Left lung (tissue), 4 donors: ENCODE measurements at regions not wholly inside any gene's neighbourhood (a gene's known extent, or its start where the extent isn't known, plus 50 kb on each side); places are given as distances from the start of the nearest gene placed in this dataset.

Source experiments
- ATAC-seq: fragments of 200-7000 bp; cut with Tn5 transposase; one replicate; pipeline ENCODE4 v1.9.1; 2020; ENCODE audit warnings: moderate library complexity
- DNase-seq, 4 donors: peaks; one replicate each; pipeline ENCODE4 v3.0.0-alpha.2; 2013 to 2020
- H3K27ac ChIP-seq, 2 donors: fragments of 200-600 bp; sonication (generic) in 1 of 2; one replicate each; pipeline versions ENCODE4 v1.5.0 to v1.8.0; 2020 to 2021
- H3K27me3 ChIP-seq, 2 donors: fragments of 200-600 bp; sonication (generic) in 1 of 2; one replicate each; pipeline versions ENCODE4 v1.5.0 to v1.8.0; 2020 to 2021
- H3K36me3 ChIP-seq, 2 donors: fragments of 200-600 bp; sonication (generic) in 1 of 2; one replicate each; pipeline versions ENCODE4 v1.5.0 to v1.8.0; 2020 to 2021
- H3K4me1 ChIP-seq, 2 donors: fragments of 200-600 bp; one replicate each; pipeline ENCODE4 v1.8.0; 2021
- H3K4me3 ChIP-seq, 2 donors: fragments of 200-600 bp; sonication (generic) in 1 of 2; one replicate each; pipeline versions ENCODE4 v1.5.0 to v1.8.0; 2020 to 2021; ENCODE audit warnings: mild to moderate bottlenecking in 1 of 2
- H3K9me3 ChIP-seq, 2 donors: fragments of 200-600 bp; sonication (generic) in 1 of 2; one replicate each; pipeline versions ENCODE4 v1.5.0 to v1.8.0; 2020 to 2021
- CTCF ChIP-seq, 2 donors: fragments of 200-600 bp; sonication (generic) in 1 of 2; IDR thresholded peaks; one replicate each; pipeline versions ENCODE4 v1.5.0 to v1.8.0; 2021; ENCODE audit warnings: antibody characterized with exemption in 2 of 2
- intact Hi-C, 2 donors: fragments of 100-400 bp; cut with DNase I; formaldehyde crosslinking; loops; one replicate each; pipeline versions ENCODE4 v1.11.2 to v1.14.2; 2022
- donor health status: DM: no; HTN: yes; CAD: no.
- donor health status: DM: no; HTN: no; CAD: no.

GRCh38 chr13:58889474-58889873, 1257.9 kb downstream of the PCDH17 start:
- Histone ChIP-seq H3K36me3 (no peaks in the 10 kb centered on the region), H3K27ac (no peak overlapping the region), H3K4me1 (no peaks in the 10 kb centered on the region), H3K9me3 (no peaks in the 10 kb centered on the region), H3K27me3 (no peaks in the 10 kb centered on the region), H3K4me3 (no peak overlapping the region)
- ATAC-seq (no peak), DNase-seq (no peak)
- TF ChIP-seq CTCF (IDR thresholded peaks at IDR 0.05) = no peak
- intact Hi-C loops = no loop called here

DNA sequence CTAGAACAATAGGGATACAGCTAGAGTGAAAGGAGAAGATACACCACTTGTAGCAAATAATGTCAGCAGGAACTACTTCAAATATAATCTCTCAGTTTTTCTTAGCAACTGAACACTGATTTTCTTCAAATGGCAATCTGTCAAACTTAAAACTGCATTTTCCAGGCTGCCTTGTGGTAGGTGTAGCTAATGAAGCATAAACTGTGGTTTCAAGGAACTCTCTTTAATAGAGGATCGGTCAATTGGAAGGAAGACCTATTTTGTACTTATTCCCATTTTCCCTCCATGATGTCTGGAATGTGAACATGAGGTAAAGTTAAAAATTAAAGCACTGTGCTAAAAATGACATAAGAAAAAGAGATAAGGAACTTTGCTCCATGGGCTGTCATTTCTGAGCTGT, 1261.9 kb downstream of the PCDH17 start:
- Histone ChIP-seq H3K4me1 (no peaks in the 10 kb centered on the region), H3K36me3 (no peaks in the 10 kb centered on the region), H3K9me3 (no peaks in the 10 kb centered on the region), H3K4me3 (no peak overlapping the region), H3K27ac (no peak overlapping the region), H3K27me3 (no peaks in the 10 kb centered on the region)
- no peak for DNase-seq
- no peak for TF ChIP-seq CTCF (IDR thresholded peaks at IDR 0.05)
- intact Hi-C loops = no loop called here
- no peak for ATAC-seq

DNA sequence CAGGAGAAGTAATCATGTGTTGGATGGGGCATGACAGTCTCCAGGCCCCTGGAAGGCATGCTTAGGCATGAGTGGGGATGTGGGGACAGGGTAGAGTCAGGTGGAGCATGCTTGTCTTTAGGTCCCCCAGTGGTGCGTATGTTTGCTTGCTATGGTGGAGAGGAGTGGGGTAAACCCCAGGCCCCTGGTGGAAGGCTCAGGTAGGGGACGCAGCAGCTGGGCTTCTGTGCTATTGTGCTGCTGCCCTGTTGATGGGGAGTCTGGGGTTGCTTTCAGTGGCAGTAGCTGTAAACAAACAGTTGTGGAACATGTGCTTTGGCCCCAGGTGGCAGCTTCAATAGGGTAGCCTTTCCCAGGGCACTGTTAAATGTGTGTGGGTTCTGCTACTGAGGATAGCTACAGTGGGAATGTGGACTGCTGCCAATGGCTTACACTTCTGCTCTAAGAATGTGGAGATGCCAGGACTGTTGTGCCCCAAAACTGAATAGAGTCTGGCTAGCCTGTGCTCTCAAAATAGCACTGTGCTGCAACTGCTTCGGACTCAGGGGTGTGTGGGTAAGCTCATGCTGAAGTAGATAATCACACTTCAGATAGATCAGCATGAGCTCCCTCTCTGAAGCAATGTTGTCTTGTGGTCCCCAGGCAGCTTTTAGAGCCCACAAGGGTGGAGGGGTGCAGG, 1257.3 kb downstream of the DIAPH3 start:
- Histone ChIP-seq H3K36me3 (no peaks in the 10 kb centered on the region), H3K9me3 (peaks cover 2 to 3% of the 10 kb centered on the region in 2 donors), H3K27me3 (no peaks in the 10 kb centered on the region), H3K4me1 (no peaks in the 10 kb centered on the region), H3K27ac (no peak overlapping the region), H3K4me3 (no peak overlapping the region)
- no peak for TF ChIP-seq CTCF (IDR thresholded peaks at IDR 0.05)
- DNase-seq = no peak
- ATAC-seq = no peak
- intact Hi-C loops = no loop called here

DNA sequence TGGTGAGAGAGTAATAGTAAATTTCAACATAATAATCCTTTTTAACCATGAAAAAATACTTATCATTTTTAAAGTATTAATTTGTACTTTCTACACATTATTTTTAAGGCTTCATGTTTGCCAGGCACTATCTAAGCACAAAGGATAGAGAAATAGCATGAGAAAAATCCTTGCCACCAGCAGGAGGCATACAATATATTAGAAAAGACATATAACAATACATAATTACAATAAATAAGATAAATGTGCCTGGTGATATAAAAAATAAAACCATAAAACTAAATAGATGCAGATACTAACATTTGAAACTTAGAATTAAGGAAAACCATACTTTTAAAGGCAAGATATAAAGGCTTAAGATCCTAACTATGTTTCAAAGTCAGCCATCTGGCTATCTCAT, 1256.4 kb downstream of the DIAPH3 start:
- no peak overlapping the region for H3K4me3 ChIP-seq
- no peaks in the 10 kb centered on the region for H3K36me3 ChIP-seq
- H3K9me3 ChIP-seq = peaks cover 2 to 3% of the 10 kb centered on the region in 2 donors
- DNase-seq (no peak), ATAC-seq (no peak)
- no peak for TF ChIP-seq CTCF (IDR thresholded peaks at IDR 0.05)
- no peak overlapping the region for H3K27ac ChIP-seq
- intact Hi-C loops = no loop called here
- H3K27me3 ChIP-seq = no peaks in the 10 kb centered on the region
- H3K4me1 ChIP-seq = no peaks in the 10 kb centered on the region

DNA sequence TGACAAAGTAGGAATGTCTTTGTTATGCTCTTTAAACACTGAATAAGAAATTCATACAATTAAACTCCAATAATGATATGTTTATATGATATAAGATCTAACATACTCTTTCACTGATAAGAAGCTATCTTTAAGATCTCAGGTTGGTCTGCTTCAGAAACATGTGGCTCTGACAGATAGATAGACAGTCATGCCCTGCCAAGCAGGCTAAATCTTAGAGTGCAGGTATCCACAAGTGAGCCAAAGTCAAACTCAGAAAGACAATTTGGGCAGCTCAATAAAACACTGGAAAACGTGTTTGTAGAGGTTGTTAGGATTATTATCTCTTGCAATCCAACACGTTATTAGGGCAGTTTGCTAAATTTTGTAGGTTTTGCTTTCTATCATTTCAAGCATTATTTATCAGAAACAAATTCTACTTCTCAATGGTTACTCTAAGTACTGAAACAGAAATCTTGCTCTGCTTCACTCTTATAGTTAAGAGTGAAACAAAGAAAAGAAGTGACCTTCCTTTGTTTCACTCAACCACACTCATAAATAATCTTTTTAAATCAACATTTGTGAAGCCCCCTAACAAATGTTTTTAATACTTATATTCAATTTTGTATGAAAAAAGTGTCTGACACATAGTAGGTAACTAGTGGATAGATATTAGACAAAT, 1255.6 kb downstream of the DIAPH3 start:
- Histone ChIP-seq H3K36me3 (no peaks in the 10 kb centered on the region), H3K27ac (no peak overlapping the region), H3K4me1 (no peaks in the 10 kb centered on the region), H3K9me3 (peaks cover 2 to 3% of the 10 kb centered on the region in 2 donors), H3K4me3 (no peak overlapping the region), H3K27me3 (no peaks in the 10 kb centered on the region)
- ATAC-seq = no peak
- DNase-seq = no peak
- intact Hi-C loops = no loop called here
- no peak for TF ChIP-seq CTCF (IDR thresholded peaks at IDR 0.05)
